ENCODE measurements at regions not wholly inside any gene's neighbourhood (a gene's known extent, or its start where the extent isn't known, plus 50 kb on each side); places are given as distances from the start of the nearest gene placed in this dataset.

- TF ChIP-seq CTCF (IDR thresholded peaks at IDR 0.05) (no peak), POLR2A (IDR thresholded peaks at IDR 0.05) (no peak)
Observed at GRCh38 chr4:179001918-179002317, 1559.7 kb upstream of the AGA start.
